HG03342 (cell line): ENCODE measurements at regions not wholly inside any gene's neighbourhood (a gene's known extent, or its start where the extent isn't known, plus 50 kb on each side); places are given as distances from the start of the nearest gene placed in this dataset.
"Not testable (repeated sequence)": the region's sequence is repeated elsewhere in the genome, so short reads cannot be mapped to it uniquely, and the experiment has no call there.

Experiments used
- ATAC-seq: cut with Tn5 transposase; IDR thresholded peaks from one replicate; pipeline ENCODE4 v1.9.1; 2021; ENCODE audit warnings: mild to moderate bottlenecking, moderate library complexity; ENCODE audit not compliant: unreplicated experiment

DNA sequence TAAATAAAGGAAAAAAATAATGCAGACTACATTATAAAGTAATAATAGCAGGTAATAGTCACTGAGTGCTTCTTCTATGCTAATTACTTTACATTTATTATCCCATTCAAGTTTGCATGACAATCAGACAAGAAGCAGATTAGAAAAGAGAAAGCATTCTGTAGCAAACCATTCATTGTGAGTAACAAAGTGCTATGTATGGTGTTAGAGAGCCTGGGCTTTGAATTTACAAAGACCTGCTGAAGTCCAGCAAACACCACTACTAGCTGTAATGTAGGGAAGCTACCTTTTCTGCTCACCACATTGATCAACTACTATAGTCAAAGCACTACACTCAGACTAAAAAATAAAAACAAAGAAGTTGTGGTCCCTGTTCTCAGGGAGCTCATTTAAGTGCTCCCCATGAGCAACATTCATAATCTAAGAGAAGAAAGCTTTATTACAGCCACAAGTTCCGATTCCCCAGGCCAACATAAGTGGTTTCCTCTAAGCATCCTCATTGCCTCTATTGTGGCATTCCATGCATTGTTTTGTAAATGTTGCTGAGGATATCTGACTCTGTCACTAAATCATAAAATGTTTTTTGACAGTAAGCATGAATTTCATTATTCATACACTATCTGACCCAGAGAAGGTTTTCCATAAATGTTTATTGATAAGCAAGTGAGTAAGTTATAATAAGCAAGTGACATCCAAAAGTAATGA, 108.5 kb downstream of the FOXD4L6 start:
- ATAC-seq, result not testable (repeated sequence)

- not testable (repeated sequence) for ATAC-seq
These were observed 109.5 kb downstream of the FOXD4L6 start for GRCh38 chr9:41018948-41019347.

GRCh38 chr9:41016699-41017098, 111.8 kb downstream of the FOXD4L6 start:
- not testable (repeated sequence) for ATAC-seq

GRCh38 chr9:40999952-41000700, 128.4 kb downstream of the FOXD4L6 start:
- not testable (repeated sequence) for ATAC-seq

DNA sequence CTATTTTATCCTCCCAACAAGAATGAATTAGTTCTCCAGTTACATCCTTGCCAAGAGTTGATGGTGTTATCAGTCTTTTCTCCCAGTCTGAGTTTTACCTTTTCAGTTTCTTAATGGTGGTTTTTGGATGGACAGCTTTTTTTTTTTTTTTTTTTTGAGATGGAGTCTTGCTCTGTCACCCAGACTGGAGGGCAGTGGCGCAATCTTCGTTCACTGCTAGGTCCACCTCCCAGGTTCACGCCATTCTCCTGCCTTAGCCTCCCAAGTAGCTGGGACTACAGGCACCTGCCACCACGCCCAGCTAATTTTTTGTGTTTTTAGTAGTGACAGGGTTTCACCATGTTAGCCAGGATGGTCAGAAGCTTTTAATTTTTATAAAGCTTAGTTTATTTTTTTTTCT, 133.0 kb downstream of the FOXD4L6 start:
- not testable (repeated sequence) for ATAC-seq

GRCh38 chr9:40993842-40994241, 134.6 kb downstream of the FOXD4L6 start:
- not testable (repeated sequence) for ATAC-seq

- ATAC-seq, result not testable (repeated sequence)
These were observed 135.1 kb downstream of the FOXD4L6 start for GRCh38 chr9:40993375-40993774.

- peak; percentile 41 for ATAC-seq
These were observed 136.0 kb downstream of the FOXD4L6 start for GRCh38 chr9:40992472-40992821.

DNA sequence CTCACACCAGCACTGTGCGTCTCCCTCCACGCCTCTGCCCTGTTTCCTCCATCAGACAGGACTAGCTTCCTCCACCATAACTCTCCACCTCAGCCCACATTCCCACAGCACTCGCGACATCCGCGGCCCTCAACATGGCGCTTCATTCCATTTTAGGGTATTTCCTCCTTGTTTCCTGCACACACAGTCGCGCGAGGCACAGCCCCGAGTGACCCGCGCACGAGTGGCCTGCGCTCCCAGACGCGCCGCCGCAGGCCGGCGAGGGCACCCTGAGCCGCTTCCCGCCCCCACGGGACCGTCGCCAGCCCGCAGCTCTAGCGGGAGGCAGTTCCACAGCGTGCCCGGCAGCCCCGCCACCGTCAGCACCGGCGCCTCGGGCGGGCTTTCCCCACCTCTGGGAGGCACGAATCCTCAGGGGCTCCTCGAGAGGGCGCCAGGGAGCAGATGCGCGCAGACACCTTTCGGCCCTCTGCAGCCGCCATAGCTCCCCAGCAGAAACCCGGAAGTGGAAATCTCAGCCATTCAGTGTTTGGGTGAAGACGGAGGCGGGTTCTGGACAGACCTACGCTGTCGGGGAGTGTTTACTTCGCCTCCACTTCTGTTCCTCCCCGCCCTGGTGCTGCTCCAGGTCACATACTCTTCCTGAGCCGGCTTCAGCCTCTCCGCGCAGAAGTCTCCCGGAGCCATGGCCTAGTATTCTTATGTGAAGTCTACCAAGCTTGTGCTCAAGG, 136.6 kb downstream of the FOXD4L6 start:
- peak; percentile 100 for ATAC-seq

DNA sequence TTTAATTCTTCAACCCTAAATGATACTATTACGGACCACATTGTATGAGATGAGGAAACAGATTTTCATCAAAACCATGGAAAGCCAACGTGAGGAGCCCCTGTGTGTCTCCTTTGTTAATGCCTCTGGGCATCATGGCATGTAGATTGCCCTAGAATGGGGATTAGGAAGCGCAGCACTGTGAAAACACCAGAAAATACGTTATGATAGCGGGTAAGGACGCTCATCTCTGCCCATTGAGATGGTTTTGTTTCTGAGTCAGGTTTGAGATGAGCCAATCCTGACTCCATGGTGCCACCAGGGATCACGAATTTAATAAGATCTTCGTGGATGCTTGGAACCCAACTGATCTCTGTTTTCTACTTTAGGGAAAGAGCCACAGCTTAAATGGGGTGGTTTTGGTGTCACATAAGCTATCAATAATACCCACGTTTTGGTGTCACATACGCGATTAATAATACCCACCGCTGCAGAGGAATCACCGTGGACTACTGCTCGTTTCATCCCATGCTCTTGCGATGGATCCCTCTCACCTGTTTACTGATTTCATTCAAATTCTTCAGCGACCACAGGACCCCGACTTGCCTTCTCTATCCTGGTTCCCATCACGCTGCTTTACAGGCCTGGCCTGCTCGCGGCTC, 137.3 kb downstream of the FOXD4L6 start:
- ATAC-seq, result not testable (repeated sequence)

DNA sequence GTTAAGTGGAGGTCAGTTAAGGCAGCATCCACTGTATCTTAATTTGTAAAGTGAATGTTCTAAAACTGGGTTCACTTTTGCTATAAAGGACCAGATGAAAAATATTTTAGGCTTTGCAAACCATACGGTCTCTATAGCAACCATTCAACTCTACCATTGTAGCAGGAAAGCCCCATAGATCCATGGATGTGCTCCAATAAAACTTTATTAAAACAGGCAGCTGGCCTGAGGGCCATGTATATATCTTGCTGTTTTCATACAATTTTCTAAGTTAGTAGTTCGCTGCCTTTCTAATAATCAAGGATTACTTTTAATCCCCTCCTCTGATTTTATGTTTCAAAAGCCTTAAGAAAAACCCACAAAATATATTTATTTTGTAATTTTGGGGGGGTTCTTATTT, 142.1 kb downstream of the FOXD4L6 start:
- not testable (repeated sequence) for ATAC-seq

DNA sequence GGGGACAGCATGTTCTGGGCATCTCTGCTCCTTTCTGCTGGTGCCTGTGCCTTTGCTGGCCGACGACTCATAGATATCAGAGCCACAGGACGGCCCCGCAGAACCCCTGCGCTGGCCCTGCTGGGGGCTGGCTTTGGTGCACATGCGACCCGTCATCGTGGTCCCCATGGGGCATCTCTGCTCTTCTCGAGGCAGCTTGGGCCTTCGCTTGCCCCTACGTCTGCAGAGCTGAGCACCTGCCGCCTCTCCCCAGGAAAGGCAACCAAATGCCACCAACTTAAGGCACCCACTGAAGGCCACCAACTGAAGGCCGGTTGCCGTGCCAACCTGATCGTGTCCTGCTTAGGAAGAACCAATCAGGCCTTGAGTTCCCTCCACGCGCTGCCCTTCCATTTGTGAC, 153.1 kb downstream of the FOXD4L6 start:
- not testable (repeated sequence) for ATAC-seq

- not testable (repeated sequence) for ATAC-seq
These were observed 153.6 kb downstream of the FOXD4L6 start for GRCh38 chr9:40974912-40975311.

DNA sequence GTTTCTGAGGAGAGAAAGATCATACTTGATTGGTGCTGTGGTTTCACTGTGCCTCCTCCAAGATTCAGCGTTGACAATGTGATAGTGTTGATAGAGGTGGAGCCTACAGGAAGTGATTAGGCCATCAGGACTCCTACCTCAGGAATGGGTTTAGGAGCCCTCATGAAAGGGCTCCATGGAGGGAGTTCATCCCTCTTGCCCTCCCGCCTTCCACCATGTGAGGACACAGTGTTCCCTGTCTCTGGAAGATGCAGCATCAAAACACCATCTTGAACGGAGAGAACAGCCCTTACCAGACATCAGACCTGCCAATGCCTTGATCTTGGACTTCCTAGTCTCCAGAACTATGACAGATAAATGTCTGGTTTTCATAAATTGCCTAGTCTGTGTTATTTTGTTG, 156.7 kb downstream of the FOXD4L6 start:
- not testable (repeated sequence) for ATAC-seq

GRCh38 chr9:40970340-40970739, 158.1 kb downstream of the FOXD4L6 start:
- ATAC-seq, result not testable (repeated sequence)

DNA sequence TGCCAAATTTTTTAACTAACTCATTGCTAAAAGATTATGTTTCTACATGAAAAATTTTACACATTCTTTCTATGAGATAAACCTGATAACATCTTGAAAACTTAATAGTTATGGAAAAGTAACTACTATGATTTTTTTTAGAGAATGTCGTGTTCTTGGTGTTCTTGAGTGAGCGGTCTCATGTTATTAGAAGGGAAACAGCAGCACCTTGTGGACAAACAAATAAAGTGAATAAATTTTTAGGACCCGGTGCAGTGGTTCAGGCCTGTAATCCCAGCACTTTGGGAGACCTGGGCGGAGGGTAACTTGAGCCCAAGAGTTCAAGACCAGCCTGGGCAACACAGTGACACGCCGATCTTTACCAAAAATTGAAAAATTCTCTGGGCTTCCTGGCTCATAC, 166.0 kb downstream of the FOXD4L6 start:
- not testable (repeated sequence) for ATAC-seq

DNA sequence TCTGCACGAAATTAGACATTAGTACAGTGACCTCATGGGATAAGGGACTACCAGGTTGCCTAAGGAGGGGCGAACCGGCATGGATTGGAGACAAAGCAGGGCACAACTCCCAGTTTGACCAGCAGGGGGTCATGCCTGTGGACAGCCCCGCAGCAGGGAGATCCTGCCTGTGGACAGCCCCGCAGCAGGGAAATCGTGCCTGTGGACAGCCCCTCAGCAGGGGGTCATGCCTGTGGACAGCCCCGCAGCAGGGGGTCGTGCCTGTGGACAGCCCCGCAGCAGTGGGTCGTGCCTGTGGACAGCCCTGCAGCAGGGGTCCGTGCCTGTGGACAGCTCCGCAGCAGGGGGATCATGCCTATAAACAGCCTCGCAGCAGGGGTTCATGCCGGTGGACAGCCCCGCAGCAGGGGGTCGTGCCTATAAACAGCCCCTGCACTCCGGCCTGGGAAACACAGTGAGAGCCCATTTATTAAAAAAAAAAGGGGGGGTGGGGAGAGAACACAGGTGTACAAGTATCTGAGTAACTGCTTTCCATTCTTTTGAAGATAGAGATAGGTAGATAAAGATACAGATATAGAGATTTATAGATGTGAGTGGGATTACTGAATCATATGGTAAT, 176.5 kb downstream of the FOXD4L6 start:
- ATAC-seq, result not testable (repeated sequence)

GRCh38 chr9:40946228-40946627, 182.3 kb downstream of the FOXD4L6 start:
- ATAC-seq, result not testable (repeated sequence)

GRCh38 chr9:40942730-40943129, 185.8 kb downstream of the FOXD4L6 start:
- not testable (repeated sequence) for ATAC-seq

DNA sequence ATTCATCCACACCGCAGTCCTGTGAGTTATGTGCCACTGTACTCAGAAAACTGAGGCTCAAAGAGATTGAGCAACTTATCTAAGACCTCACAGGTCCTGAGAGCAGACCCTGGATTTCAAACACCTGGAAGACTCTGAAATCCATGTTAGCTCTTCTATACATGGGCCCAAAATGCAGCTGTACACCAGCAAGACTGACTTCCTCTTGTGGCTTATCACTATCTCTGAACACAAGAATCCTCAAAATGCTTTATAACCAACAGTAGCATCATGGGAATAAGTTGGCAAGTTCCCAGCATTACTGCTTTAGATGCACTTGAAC, 188.6 kb downstream of the FOXD4L6 start:
- ATAC-seq, result not testable (repeated sequence)
